GM20000 (cell line): ENCODE measurements at regions not wholly inside any gene's neighbourhood (a gene's known extent, or its start where the extent isn't known, plus 50 kb on each side); places are given as distances from the start of the nearest gene placed in this dataset.
"Not testable (repeated sequence)": the region's sequence is repeated elsewhere in the genome, so short reads cannot be mapped to it uniquely, and the experiment has no call there.

Source experiments
- DNase-seq: peaks from one replicate; pipeline ENCODE4 v3.0.0; 2012; ENCODE audit warnings: low spot score
- TF ChIP-seq, protein P1 (sequence below): IDR thresholded peaks from 2 replicates; pipeline ENCODE4 v1.5.1; 2012; ENCODE audit warnings: mild to moderate bottlenecking, control low read depth; ENCODE audit errors: extremely low read depth, missing control alignments

DNA sequence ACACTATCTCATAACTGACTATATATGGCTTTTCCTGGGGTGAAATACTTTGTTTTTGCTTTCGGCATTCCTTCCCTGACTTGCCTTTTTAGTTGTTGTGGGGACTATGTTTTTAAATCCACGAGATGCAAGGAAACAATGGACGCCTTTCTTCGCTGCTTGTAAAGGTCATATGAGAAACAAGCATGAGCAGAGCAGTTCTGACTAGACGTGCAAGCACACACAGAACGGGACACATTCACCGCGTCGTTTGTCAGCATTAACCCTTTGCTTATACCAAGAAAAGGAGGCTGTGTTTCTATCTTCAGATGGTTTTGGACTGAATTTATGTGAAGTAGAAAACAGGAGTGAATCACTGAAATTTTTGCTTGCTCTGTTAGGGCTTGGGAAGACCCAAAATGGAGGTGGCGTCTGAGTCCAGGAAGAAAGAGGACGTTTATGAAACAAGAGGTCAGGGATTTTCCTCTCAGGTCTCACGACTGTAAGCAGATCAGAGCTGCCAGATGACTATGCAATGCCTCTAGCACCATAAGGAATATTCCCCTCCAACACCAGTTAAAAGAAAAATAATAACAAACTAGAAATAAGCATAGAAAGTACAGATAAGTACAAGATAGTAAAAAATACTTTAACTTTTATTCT lies 358.9 kb downstream of the DLEU7 start:
- TF ChIP-seq, protein P1, sequence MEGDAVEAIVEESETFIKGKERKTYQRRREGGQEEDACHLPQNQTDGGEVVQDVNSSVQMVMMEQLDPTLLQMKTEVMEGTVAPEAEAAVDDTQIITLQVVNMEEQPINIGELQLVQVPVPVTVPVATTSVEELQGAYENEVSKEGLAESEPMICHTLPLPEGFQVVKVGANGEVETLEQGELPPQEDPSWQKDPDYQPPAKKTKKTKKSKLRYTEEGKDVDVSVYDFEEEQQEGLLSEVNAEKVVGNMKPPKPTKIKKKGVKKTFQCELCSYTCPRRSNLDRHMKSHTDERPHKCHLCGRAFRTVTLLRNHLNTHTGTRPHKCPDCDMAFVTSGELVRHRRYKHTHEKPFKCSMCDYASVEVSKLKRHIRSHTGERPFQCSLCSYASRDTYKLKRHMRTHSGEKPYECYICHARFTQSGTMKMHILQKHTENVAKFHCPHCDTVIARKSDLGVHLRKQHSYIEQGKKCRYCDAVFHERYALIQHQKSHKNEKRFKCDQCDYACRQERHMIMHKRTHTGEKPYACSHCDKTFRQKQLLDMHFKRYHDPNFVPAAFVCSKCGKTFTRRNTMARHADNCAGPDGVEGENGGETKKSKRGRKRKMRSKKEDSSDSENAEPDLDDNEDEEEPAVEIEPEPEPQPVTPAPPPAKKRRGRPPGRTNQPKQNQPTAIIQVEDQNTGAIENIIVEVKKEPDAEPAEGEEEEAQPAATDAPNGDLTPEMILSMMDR = no peak
- DNase-seq = no peak

DNA sequence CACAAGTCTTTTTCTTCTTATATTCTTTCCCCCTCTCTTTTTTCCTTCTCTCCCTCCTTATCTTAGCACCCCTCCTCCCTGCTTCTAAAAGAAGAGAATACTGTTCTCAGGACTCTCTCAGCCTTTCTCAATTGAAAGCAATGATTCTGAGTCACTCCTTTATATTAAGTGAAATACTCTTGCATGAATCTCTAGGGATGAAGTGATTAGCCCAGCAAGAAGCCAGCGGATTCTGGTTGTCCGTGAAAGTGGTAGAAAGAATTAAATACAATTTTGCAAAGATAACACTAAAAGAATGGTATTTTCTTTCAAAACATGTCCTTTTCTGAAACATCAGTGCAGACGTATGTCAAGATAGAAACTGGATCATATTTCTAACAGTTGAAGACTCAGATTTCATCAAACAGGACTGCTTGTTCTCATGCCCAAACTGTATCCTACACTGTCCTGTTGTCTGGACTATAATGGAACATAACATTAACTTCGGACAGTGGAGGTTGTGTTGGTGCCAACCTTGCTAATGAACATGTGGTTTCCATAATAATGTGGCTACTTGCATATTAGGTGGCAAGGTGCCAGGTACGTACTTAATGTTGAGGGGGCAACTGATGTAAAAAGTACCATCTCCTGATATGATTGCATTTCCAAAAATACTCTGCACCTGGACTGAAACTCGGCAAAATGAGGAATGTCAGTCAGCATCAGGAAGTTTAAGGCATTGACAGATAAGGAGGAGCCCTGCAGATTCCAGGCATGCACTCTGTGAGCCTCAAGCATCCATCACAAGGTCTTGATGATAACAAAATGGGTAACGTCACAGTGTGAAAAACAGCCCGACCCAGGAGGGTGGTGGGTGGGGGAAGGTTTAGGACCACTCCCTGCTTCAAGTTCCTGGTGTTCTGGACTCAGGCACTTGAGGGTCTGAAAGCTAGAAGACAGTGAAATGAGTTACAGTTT lies 357.2 kb downstream of the DLEU7 start:
- DNase-seq = no peak
- TF ChIP-seq, protein P1 = no peak

DNA sequence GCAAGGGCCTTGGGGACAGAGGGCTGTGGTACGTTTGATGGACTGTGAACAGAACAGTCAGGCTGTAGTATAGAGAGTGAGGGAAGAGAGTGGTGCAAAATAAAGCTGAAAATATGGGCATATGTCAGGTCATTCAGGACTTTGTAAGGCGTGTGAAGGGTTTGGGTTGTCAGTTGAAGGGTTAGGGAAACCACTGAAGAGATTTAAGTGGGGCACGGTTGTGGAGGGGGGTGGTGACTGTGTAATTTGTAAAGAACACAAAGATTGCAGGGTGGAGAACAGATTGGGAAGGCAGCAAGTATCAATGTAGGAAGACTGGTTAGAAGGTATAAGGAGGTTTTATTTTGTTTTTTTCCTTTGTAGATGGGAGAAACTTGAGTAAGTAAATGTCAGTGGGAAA lies 349.8 kb downstream of the DLEU7 start:
- TF ChIP-seq, protein P1 = no peak
- DNase-seq = no peak

DNA sequence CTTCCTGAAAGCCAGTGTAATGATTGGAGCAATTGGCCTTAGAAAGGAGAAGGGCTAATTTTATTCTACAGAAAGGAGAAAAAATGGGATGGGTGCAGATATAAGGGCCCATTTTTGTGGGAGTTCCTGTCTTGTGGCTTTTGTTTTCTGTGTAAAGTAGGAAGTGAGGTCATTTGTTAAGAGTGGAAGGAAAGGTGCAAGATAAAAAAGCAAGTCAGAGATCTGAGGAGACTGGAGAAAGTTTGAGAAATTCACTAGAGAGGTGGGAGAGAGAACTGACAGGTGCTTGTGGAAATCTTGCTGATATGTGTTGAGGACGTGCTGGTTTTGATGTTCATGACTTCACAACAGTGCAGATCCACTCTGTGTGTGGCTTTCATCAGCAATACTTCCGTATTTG lies 349.4 kb downstream of the DLEU7 start:
- no peak for DNase-seq
- TF ChIP-seq, protein P1 = no peak

DNA sequence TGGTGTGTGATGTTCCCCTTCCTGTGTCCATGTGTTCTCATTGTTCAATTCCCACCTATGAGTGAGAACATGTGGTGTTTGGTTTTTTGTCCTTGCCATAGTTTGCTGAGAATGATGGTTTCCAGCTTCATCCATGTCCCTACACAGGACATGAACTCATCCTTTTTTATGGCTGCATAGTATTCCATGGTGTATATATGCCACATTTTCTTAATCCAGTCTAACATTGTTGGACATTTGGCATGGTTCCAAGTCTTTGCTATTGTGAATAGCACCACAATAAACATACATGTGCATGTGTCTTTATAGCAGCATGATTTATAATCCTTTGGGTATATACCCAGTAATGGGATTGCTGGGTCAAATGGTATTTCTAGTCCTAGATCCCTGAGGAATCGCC lies 340.3 kb downstream of the DLEU7 start:
- DNase-seq = not testable (repeated sequence)

DNA sequence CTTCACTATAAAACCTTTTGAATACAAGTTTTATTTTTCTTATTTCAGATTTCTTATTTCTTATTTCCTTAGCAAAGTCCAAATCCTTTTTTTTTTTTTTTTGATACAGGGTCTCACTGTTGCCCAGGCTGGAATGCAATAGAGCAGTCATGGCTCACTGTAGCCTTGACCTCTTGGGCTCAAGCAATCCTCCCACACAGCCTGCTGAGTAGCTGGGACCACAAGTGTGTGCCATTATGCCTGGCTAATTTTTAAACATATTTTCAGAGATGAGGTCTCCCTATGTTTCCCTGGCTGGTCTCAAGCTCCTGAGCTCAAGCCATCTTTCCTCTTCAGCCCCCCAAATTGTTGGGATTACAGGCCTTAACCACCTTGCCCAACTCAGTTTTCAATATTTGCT lies 334.3 kb downstream of the DLEU7 start:
- DNase-seq = no peak
- TF ChIP-seq, protein P1 = no peak

DNA sequence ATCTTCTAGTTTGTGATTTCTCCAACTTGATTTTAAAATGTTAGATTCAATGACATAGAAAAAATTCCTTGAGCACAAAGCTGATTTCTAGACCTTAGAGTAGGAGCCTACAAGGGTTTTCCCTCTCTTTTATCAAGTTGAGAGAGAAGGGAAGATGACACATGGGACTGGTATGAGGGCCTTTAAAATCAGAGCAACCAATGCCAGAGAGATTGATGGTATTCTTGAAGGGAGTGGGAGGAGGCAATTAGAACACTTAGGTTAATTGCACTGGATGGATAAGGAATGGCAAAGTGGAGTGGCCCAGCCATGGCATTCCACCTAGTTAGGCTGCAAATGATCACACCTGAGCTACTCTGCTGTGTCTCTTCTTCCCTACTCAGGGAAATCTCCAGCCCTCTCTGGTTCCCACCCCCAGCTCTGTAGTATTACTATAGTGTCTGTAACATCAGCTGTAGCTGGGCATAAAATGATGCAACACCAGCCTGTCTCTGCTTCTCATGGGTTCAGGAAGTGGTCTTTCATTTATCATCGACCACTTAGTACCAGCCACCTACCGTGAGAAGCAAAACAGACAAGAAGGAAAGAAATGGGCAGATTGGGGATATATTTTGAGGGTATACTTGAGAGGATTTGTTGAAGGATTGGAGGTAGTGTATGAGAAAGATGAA lies 333.6 kb downstream of the DLEU7 start:
- TF ChIP-seq, protein P1 = no peak
- DNase-seq = no peak

DNA sequence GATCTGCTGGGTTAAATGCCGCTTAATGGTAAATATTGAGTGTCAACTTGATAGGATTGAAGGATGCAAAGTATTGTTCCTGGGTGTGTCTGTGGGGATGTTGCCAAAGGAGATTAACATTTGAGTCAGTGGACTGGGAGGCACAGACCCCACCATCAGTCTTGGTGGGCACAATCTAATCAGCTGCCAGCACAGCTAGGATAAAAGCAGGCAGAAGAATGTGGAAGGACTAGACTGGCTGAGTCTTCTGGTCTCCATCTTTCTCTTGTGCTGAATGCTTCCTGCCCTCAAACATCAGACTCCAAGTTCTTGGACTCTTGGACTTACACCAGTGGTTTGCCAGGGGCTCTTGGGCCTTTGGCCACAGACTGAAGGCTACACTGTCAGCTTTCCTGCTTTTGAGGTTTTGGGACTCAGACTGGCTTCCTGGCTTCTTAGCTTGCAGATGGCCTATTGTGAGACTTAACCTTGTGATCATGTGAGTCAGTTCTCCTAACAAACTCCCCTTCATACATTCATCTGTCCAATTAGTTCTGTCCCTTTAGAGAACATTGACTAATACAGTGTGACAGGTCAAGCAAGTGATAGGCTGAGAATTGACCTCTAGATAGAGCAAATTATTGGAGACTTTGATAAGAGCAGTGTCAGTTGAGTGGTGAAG lies 332.5 kb downstream of the DLEU7 start:
- not testable (repeated sequence) for DNase-seq
